ENCODE measurements at regions not wholly inside any gene's neighbourhood (a gene's known extent, or its start where the extent isn't known, plus 50 kb on each side); places are given as distances from the start of the nearest gene placed in this dataset.

GRCh38 chr15:98051734-98052133, 91.2 kb downstream of the ARRDC4 start:
- H4K20me1 ChIP-seq (ENCODE audit: insufficient read depth) = no peaks in the 10 kb centered on the region
- ChIA-PET RAD21 (ENCODE audit: low non-redundant PET in 1 of 2, low total read pairs in 2 of 2, uncharacterized antibody in 2 of 2, unreplicated experiment in 2 of 2) (no interaction called here), CTCF (no interaction called here), POLR2A (no interaction called here)
- no peaks in the 10 kb centered on the region for H3K36me3 ChIP-seq (ENCODE audit: control insufficient read depth in 1 of 2, insufficient read depth in 2 of 2, low read length in 2 of 2)
- H3K4me1 ChIP-seq (ENCODE audit: control insufficient read depth in 1 of 2, insufficient read depth in 2 of 2, low read length in 2 of 2) = no peaks in the 10 kb centered on the region
- H3K27ac ChIP-seq (ENCODE audit: low read depth, low read length) = no peak overlapping the region
- no peak overlapping the region for H3K4me2 ChIP-seq (ENCODE audit: low read length)
- no peaks in the 10 kb centered on the region for H3K79me2 ChIP-seq (ENCODE audit: insufficient read depth, low read length)
- intact Hi-C loops (cut with micrococcal nuclease) = no loop called here
- TF ChIP-seq ZNF274 (IDR thresholded peaks at IDR 0.05; ENCODE audit: low read depth, low read length) = no peak
- TF ChIP-seq FOSL1 (IDR thresholded peaks at IDR 0.05; ENCODE audit: low read depth) = no peak
- TF ChIP-seq EZH2phosphoT487 (IDR thresholded peaks at IDR 0.05; ENCODE audit: borderline replicate concordance) = no peak
- TF ChIP-seq YY1 (IDR thresholded peaks at IDR 0.05; ENCODE audit: extremely low read depth, insufficient replicate concordance, low read depth, low read length) = no peak
- no peak for TF ChIP-seq ELF1 (IDR thresholded peaks at IDR 0.05; ENCODE audit: borderline replicate concordance, low read depth)
- TF ChIP-seq SRF (IDR thresholded peaks at IDR 0.05; ENCODE audit: low read depth) = no peak
- no peak for TF ChIP-seq RAD21 (IDR thresholded peaks at IDR 0.05; ENCODE audit: low read depth)
- TF ChIP-seq, protein P1, sequence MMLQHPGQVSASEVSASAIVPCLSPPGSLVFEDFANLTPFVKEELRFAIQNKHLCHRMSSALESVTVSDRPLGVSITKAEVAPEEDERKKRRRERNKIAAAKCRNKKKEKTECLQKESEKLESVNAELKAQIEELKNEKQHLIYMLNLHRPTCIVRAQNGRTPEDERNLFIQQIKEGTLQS (IDR thresholded peaks at IDR 0.05) = no peak
- TF ChIP-seq SP1 (IDR thresholded peaks at IDR 0.05; ENCODE audit: low read depth) = no peak
- no peak for TF ChIP-seq MAX (IDR thresholded peaks at IDR 0.05)
- no peak for TF ChIP-seq ZBTB33 (IDR thresholded peaks at IDR 0.05; ENCODE audit: extremely low read depth, insufficient replicate concordance, low read length)
- TF ChIP-seq CEBPB (IDR thresholded peaks at IDR 0.05; ENCODE audit: low read depth) = no peak
- no peak for TF ChIP-seq EGR1 (IDR thresholded peaks at IDR 0.05; ENCODE audit: low read depth)
- TF ChIP-seq JUND (IDR thresholded peaks at IDR 0.05) = no peak
- BruUV-seq (replicated peaks) = no TSS peak
- no peak for DNase-seq (ENCODE audit: low read depth, low spot score)
- peaks cover 3% of the 10 kb centered on the region; the same call in 1 of the 2 replicates for H3K27me3 ChIP-seq (ENCODE audit: insufficient read depth, low read length)
- H3K9ac ChIP-seq (ENCODE audit: low read length) = no peak overlapping the region
- H2AFZ ChIP-seq (ENCODE audit: low read depth, low read length, poor library complexity, severe bottlenecking) = no peak overlapping the region
- ATAC-seq = no peak
- H3K9me3 ChIP-seq (ENCODE audit: control insufficient read depth in 1 of 2, insufficient read depth in 1 of 2, low read depth in 1 of 2, low read length in 2 of 2) = no peaks in the 10 kb centered on the region
- no peaks in the 10 kb centered on the region for H3K9me2 ChIP-seq (ENCODE audit: insufficient read depth)
- no peak overlapping the region for H3K4me3 ChIP-seq (replicated peaks in 1 of 2; ENCODE audit: low read depth in 1 of 2, low read length in 2 of 2)
